NCI-H526 (cell line): ENCODE measurements at regions not wholly inside any gene's neighbourhood (a gene's known extent, or its start where the extent isn't known, plus 50 kb on each side); places are given as distances from the start of the nearest gene placed in this dataset.
"Not testable (repeated sequence)": the region's sequence is repeated elsewhere in the genome, so short reads cannot be mapped to it uniquely, and the experiment has no call there.

Source experiments
- DNase-seq, 2 experiments: peaks; one replicate each; lab custom pipeline; 2025; lab: John Stamatoyannopoulos, UW

DNA sequence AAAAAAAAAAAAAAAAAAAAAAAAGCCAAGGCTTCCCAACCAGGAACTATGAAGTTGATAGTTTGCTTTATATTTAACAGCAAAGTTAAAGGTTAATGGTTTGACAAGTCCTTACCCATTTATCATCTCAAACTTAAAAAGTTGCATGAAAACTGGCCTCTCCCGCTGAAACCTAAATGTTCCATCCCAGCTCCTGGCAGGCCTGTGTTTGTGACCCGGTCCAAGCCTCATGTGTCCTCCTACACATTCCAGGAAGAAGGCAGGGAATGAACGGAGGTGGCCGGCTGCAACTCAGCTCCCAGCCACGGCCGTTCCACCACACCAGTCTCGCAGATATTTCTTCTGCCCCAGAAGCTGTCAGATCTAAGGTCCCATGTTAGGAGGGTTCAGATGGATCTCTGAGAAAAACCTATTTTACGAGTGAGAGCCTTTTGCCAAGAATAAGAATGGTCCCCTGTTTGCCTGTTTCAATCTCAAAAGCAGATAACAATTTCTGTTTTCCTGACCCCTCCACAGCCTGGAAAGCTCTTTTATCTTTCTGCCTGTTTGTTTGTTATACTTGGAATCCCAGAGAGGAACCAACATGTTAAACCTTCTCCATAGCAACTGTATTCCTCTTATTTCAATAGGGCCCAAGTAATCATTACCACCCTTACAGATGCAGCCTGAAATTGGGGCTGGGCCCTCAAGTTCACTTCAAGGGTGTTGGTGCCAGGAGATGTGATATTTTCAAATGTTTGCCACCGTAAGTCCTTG is 56.5 kb downstream of the KCTD12 start:
- no peak for DNase-seq

DNA sequence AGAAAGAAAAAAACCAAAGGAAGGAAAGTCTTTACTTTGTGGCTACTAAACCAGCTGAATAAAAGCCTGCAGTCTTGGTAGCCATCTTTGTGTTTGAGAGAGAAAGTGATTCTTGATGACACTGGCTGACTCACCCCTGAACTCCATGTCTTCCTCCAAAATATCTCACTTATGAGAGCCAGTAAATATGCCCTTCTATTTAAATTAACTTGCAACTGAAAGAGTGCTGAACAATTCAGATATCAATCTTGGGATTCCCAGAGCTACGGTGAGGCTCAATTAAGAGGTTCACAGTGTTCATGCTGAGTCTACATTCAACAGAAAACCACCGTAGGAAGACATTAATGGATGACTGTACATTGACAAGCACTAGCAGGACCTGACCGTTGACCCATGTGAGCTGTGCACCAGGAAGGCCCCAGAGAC is 57.9 kb downstream of the KCTD12 start:
- DNase-seq = no peak

DNA sequence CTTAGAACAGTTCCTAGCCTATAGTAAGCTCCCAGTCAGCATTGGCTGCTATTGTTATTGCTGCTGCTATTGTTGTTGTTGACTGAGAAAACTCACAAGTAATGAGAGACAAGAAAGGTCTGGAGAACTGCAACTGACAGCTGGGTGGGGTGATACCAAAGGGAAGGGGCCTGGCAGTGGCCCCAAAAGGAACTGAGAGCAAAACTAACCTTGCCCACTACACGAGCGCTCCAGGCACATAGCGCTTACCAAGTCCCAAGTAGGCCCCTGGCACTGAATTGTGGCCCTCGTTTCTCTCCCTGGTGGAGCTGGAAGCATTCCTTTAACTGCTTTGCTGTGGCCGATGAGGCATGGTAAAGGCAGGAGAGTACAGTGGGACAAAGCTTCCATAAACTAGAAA is 59.7 kb downstream of the KCTD12 start:
- DNase-seq = no peak

DNA sequence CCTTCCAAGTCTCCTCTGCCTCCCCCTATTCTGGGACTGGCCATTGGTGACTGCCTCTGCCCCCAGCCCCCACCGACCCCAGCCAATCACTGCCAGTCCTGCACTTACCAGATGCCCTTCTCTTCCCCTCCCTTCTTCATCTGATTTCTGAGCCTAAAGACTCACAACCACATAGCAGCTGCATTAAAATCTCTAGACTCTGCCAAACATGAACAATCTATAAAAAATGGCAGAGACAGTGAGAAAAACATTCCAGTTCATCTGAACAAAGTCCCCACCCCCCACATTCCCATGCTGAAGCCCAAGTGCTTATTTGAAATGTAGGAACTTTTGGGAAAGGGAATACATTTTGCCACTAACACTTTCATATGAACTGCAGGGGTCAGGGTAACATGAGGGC is 60.8 kb downstream of the KCTD12 start:
- no peak for DNase-seq

DNA sequence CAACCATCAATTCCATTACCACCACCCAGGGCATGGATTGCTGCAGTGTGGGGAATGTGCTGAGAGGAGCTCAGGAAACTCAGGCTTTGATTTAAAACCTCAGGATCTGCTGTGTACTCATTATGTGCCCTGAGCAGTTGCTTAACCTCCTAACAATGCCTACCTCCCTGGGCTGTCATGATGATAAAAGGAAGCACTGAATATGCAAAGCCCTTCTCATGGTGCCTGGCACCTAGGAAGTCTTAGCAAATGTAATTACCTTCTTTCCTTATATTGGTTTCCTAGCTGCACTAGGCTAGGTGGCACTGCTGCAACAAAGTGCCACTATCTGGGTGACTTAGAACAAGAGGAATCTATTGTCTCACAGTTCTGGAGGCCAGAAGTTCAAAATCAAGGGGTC is 62.2 kb downstream of the KCTD12 start:
- DNase-seq = peak; percentile 19 to 64

DNA sequence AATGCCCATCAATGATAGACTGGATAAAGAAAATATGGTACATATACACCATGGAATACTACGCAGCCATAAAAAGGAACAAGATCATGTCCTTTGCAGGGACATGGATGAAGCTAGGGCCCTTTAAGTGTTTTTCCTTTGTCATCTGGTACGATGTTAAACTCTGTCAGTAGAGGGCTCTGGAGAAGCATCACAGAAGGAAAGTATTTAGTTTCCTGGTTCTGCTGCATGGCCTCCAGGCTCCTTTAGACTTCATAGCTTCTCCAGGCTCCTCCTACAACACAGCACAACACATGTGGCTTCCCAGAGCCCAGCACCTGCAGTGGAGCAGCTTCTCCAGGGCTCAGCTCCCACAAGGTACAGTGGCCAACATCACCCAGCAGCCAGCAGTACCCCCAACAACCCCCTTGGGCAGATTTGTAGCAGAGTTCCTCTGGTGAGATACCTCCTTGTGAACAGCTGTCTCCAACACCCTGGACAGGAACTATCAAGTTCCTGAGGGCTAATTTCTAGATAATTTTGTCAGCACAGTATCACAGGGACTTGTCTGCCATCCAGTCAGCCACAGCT is 63.4 kb downstream of the KCTD12 start:
- peak; percentile 22 to 30 for DNase-seq

DNA sequence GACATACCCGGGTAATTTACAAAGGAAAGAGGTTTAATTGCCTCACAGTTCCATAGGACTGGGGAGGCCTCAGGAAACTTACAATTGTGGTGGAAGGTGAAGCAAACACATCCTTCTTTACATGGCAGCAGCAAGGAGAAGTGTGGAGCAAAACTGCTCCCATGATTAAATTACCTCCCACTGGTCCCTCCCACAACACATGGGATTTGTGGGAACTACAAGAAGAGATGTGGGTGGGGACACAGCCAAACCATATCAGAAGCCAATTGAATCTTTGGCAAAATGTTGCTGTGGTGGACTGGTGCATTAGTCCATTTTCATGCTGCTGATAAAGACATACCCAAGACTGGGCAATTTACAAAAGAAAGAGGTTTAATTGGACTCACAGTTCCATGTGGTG is 65.0 kb downstream of the KCTD12 start:
- DNase-seq = not testable (repeated sequence)

DNA sequence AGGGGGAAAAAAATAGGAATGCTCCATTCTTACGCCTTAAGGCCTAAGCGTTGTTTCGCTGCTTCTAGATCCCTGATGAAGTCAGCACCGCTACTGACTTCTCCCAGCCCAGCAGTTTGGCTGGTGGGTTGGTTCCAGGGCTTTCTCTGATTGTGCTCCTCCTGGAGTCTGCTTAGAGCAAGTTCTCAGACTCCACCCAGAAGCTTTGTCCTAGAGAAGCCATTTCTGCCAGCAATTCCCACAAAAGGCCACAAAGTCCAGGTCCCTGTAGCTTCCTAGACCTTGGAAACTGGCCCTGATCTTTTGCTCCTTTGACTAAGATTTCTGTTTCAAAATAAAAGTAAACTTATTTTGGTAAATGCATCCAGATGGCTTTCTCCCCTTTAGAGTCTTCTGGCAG is 65.4 kb downstream of the KCTD12 start:
- DNase-seq = no peak

DNA sequence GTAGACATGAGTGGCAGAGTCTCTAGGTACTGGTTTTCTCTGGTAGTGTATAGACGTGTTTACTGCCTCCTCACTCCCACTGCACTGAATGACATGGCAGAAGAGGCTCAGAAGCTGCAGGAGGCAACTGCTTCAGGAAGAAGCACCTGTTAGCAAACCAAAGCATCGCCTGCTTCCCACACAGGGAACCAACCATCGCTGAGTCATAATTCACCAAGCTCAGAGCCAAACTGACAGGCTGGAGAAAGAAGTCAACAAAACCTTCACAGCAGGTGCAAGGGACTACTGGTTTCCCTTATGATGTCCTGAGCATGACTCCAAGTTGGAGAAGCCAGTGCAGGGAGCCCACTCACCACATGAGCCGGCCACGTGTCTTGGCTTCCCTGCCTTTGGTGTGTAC is 69.8 kb downstream of the KCTD12 start:
- DNase-seq = no peak

DNA sequence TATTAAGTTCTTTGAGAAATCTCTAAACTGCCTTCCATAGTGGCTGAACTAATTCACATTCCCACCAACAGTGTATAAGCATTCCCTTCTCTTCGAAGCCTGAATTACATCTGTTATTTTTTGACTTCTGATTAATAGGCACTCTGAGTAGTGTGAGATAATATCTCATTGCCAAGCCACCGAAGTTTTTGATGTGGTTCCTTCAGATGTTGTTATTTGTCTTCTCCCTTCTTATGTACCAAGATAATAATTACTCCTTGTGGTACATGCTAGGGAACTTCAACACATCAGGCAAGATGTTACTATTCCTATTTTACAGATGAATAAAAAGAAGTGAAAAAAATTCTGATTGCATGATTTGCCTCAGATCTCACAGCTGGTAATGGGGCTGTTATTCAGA is 70.9 kb downstream of the KCTD12 start:
- no peak for DNase-seq

DNA sequence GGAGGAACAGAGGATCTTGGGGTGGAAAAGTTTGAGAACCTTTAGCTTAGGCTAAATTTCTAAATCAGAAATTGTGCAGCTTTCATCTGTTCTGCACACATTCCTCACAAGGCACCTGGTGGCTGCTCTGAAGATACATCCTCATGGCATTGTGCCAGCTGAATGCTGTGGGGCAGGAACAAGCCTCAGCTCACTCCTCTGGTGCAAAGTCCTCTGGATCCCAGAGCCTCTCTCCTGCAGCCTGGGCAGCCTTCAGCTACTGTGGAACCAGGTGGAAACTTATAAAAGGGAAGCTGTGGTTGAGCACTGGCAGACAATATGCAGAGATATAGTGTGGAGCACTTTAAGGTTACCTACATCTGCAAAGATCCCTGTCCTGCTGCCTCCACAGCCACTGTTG is 72.3 kb downstream of the KCTD12 start:
- DNase-seq = peak in 1 of 2 experiments; percentile 31

DNA sequence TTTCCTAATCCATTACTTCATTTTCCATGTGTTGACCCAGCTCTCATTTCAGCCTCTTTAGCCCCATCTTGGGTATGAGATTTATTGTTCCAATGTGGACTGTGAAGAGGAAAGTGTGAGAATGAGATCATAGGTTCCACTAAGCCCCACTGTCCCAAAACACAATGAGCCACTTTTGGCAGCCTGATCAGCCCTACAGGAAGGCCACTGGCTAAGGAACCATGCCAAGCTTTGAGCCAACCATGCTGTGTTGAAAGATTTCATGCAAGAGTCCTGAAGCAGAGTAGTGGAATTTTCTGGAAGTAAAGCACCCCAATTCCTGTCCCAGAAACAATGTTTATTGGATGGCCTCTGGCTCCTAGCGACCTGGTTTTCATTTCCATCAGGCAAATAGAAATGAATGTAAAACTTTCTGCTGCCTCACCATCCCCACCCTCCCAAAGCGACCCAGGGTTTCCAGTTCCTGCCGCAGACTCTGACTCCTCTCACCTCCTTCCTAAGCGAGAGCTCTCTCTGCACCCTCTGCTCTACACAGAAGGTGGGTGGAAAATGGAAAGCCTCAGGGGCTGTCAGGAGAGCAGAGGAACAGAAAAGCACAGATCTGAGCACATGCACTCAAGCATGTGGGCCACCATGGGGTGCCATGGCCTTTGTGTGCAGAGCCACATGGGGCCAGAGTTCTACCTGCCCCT is 73.1 kb downstream of the KCTD12 start:
- no peak for DNase-seq

DNA sequence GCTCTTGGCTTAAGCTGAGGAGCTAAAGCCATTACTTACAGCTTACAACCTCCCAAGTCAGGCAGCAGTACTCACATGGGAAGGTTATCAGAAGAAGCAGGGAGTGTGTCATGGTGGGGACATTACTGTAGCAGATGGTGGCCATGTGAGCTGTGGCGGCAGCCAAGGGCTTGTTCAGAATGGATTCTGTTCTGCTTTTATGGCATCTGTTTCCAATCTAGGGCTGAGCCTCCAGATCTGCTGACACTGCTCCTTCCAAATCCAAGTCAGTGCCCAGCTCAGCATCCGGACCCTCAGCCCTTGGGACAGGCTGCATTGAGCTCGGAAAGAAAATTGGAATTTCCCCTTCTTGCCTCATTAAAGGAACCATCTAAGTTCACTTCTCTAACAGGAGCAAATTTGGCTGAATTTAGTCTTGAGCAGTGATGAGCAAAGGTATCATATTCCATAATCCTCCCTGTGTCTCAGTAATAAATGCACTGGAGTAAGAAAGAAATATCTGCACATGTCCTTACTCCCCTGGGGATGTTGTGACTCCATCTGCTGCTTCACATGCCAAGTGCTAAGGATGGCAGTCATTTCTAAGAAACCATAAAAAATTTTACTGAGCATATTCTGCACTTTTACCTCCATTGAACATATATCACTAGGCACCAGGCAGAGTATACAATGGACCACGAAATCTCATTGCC is 73.9 kb downstream of the KCTD12 start:
- DNase-seq = no peak

DNA sequence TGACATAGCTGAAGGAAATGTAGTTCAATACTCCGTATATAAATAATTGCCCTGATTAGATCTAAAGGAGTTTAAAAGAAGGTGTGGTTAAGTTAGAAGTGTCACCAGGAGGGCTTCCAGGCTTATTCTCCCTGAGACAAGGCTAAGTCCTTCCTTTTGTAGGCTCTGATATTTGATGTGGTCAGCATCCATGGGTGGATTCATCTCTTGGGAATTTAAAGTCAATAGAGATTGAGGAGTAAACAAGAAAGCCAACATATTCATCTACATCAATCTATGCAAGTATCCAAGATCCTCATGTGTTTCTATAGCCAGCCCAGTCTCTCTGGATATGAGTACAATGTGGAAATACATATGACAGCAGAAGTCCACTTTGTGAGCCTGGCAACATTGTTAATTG is 76.8 kb downstream of the KCTD12 start:
- no peak for DNase-seq

DNA sequence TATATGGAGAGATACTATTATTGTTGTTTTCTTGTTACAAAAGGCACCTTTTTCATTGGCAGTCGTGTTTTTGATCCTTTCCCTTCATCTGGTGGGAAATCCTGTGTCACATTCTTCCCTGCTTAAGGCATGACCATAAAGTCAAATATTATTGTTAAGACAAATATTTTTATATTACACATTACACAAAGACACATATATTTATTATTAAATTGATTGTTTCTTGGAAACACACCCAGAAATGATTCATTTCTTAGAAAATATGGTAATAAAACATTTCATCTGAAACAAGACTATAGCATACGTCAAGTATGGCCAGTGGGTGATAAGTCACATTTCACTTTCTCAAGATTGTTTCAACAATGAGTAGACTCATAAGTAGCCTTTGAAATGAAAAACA is 77.3 kb downstream of the KCTD12 start:
- DNase-seq = no peak

DNA sequence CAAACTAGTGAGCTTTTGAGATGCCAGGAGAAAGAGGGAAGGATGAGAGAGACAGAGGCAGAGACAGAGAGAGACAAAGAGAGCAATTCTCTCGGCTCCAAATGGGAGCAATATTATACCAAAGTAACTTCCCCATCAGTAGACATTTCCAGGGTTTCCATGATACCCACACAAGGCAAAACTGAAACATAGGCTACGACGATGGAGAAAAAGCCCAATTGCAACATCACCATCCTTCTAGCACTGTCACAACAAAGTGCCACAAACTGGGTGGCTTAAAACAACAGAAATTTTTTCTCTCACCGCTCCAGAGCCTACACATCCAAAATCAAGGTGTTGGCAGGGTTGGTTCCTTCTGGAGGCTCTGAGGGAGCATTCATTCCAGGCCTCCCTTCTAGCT is 81.4 kb downstream of the KCTD12 start:
- DNase-seq = no peak

DNA sequence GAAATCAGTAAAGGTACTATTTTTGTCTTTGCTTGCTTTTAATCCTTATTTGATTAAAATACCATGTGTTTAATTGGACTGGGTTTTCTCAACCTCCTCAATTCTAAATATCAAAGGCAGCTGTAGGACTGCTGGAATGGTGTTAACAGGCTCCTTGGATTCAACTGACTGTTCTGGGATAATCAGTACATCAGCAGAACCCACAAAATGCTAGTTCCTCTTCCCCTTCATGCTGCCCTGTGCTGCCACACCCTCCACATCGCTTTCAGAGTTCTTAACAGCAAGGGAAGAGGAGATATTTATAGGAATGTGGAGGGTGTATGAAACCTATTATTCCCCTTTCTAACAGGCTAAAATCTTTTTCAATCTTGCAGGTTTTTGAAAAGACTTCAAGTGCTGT is 82.4 kb downstream of the KCTD12 start:
- DNase-seq = no peak

DNA sequence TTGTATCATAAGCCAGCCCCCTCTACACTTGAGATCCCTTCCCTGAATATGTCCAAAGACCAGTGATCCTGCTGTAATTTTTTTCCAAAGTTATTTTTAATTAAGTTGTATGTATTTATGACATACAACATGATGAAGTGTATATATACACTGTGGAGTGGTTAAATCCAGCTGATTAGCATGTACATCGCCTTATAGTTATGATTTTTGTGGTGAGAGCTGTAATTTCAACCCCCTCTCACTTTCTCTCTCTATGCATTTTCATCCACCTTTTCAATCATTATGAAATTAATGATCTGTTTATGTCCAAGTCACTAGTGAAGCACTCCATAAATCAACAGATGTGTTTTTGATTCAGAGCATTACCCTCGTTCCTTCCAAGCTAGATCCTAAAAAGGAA is 85.3 kb downstream of the KCTD12 start:
- no peak for DNase-seq

DNA sequence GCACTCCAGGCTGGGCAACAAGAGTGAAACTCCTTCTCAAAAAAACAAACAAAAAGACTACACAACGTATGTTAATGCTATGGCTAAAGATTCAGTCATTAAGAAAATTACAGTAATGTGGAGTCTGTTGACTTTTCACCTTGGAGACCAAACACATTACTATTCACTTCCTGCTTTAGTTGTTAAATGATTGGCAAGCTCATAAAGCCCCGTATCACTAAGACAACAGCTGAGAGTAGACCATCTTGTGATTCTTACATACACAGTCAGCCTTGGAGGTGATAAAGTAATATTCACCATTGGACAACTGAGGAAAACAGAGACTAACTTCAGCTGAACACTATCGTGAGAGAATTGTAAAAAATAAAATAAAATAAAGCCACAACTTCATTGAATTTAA is 86.5 kb downstream of the KCTD12 start:
- peak; percentile 55 to 73 for DNase-seq

DNA sequence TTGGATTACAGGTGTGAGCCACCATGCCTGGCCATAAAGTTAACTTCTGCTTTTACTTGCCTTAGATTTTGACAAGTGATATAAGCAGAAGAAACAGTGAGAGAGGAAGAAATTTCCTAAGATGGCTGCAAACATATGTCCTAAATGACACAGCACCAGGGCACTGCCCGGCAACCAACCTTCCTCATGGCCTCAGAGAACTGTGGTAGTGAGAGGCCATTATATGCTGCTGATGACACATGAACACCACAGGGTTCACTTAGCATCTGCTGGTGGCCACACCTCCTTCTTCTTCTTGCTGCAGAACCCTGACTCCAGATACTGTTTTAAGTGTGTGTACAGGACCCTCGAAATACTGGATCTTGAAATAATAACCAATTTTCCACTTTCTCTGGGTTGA is 88.2 kb downstream of the KCTD12 start:
- DNase-seq = no peak

DNA sequence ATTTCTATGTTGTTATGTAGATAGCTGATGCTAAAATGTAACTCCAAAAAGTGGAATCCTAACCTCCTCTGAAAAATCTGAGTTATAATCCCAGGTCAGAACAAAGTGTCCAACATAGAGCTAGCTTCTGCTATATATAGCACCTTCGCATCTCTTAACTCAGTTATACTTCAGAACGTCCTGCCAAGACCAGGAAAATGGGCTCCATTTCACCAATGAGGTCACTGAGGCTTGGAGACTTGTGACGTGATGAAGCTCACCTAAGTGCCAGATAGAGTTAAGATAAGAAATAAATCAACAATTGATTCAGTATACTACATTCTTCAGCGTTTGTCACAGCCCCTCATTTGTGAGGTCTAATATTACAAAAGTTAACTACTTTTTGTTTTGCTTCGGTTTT is 88.8 kb downstream of the KCTD12 start:
- DNase-seq = no peak

DNA sequence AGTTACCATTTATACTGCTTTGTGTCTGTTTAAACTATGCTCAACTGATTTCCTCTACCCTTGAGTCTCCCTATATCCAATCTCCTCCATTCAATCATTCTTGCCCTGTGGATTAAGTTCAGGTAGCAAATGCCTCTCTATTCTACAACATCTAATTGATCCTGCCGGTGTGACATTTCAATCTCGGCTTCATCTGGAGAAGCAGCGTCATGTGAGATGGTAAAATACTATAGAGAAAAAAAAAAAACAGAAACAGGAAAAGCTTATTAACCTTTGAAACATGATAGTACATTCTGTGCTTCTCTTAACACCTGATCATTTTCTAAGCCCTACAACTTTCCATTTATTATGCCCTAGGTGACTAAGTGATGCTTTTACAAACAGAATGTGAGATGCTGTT is 89.4 kb downstream of the KCTD12 start:
- no peak for DNase-seq
